ENCODE measurements at regions not wholly inside any gene's neighbourhood (a gene's known extent, or its start where the extent isn't known, plus 50 kb on each side); places are given as distances from the start of the nearest gene placed in this dataset.

DNA sequence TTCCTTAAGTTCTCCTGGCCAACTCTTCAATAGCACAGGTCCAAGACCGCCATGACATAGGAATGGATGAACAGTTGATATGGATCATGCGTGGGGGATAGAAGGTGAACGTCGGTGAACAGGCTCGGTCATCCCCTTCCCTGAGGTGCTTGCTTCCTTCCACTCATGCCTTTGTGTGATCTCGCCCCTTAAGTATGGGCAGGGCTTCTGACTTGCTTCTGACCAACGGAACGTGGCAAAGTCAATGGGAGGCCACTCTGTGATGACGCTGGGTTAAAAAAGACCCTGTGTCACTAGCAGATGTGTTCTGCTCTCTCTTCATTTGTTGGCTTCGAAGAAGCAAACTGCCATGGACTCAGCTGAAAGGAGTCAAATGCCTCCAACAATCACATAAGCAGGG is 240.5 kb upstream of the TUT7 start:
- TF ChIP-seq NFIC (IDR thresholded peaks at IDR 0.05; ENCODE audit: borderline replicate concordance) (no peak), MEF2A (IDR thresholded peaks at IDR 0.05; ENCODE audit: borderline replicate concordance, low read depth) (no peak), JUND (IDR thresholded peaks at IDR 0.05) (no peak), EP300 (IDR thresholded peaks at IDR 0.05; ENCODE audit: borderline replicate concordance in 1 of 2, low read depth in 1 of 2, low read length in 1 of 2) (no peak), FOXM1 (IDR thresholded peaks at IDR 0.05; ENCODE audit: low read depth) (no peak), MXI1 (IDR thresholded peaks at IDR 0.05; ENCODE audit: low read depth, low read length) (no peak)
- TF ChIP-seq, protein P1, sequence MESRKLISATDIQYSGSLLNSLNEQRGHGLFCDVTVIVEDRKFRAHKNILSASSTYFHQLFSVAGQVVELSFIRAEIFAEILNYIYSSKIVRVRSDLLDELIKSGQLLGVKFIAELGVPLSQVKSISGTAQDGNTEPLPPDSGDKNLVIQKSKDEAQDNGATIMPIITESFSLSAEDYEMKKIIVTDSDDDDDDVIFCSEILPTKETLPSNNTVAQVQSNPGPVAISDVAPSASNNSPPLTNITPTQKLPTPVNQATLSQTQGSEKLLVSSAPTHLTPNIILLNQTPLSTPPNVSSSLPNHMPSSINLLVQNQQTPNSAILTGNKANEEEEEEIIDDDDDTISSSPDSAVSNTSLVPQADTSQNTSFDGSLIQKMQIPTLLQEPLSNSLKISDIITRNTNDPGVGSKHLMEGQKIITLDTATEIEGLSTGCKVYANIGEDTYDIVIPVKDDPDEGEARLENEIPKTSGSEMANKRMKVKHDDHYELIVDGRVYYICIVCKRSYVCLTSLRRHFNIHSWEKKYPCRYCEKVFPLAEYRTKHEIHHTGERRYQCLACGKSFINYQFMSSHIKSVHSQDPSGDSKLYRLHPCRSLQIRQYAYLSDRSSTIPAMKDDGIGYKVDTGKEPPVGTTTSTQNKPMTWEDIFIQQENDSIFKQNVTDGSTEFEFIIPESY (IDR thresholded peaks at IDR 0.05; ENCODE audit: borderline replicate concordance, low read depth), result no peak
- TF ChIP-seq, protein P2, sequence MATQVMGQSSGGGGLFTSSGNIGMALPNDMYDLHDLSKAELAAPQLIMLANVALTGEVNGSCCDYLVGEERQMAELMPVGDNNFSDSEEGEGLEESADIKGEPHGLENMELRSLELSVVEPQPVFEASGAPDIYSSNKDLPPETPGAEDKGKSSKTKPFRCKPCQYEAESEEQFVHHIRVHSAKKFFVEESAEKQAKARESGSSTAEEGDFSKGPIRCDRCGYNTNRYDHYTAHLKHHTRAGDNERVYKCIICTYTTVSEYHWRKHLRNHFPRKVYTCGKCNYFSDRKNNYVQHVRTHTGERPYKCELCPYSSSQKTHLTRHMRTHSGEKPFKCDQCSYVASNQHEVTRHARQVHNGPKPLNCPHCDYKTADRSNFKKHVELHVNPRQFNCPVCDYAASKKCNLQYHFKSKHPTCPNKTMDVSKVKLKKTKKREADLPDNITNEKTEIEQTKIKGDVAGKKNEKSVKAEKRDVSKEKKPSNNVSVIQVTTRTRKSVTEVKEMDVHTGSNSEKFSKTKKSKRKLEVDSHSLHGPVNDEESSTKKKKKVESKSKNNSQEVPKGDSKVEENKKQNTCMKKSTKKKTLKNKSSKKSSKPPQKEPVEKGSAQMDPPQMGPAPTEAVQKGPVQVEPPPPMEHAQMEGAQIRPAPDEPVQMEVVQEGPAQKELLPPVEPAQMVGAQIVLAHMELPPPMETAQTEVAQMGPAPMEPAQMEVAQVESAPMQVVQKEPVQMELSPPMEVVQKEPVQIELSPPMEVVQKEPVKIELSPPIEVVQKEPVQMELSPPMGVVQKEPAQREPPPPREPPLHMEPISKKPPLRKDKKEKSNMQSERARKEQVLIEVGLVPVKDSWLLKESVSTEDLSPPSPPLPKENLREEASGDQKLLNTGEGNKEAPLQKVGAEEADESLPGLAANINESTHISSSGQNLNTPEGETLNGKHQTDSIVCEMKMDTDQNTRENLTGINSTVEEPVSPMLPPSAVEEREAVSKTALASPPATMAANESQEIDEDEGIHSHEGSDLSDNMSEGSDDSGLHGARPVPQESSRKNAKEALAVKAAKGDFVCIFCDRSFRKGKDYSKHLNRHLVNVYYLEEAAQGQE (IDR thresholded peaks at IDR 0.05; ENCODE audit: low read depth, low read length), result no peak

Measured in SK-N-SH (cell line).